ENCODE measurements at regions not wholly inside any gene's neighbourhood (a gene's known extent, or its start where the extent isn't known, plus 50 kb on each side); places are given as distances from the start of the nearest gene placed in this dataset.

DNA sequence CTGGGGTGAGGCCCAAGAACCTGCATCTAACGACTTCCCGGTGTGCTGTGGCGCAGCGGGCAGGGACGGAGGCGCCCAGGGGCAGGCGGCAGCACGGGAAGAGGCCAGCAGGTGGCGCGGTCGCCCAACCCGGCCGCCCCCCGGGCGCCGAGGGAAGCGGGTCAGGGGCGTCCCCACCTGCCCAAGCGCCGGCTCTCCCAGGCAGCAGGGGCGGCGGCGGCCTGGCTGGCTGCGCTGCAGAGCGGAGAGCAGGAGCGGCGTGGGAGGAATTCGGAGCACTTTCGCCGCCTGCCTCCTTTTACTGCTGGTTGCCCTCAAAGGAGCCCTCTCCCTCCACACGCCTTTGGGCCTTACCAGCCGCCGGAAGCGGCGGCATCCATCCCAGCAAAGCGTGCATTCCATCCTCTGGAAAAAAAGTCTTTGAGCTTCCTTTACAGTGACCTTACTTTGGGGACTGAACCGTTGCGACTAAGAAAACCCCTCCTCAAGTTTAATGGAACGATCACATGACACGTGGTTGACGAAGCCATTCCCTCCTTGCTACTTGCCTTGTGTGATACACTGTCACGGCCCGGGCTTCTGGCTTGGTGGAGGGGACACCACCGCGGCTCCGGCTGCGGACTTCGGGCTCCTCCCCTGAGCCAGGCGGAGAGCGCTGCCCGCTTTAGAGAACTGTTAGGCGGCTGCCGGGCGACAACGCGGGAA is 106.8 kb upstream of the CLMP start:
- no peak for DNase-seq

DNA sequence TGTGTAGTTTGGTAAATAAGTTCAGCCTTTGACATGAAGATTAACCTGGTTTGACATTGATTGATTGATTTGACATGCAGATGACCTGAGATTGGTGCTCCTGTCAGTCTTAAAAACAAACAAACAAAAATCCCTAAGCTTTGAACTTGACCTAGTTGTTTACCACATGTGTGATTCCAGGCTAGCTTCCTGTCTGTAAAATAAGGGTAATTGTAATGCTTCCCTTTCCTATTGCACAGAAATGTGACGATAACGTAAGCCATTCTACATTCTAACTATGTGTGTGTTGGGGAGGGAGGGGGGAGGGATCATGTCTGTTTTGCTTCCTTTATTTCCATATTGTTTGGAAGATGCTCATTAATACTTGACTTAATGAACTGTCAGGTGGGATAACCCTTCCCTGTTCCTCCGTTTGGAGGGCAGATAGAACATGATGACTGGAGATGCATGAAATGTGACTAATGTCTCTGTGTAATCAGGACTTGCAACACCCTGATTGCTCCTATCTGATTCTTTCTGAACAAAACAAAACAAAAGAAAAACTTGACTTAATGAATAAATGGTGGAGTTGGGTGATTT is 106.1 kb upstream of the CLMP start:
- DNase-seq = no peak

DNA sequence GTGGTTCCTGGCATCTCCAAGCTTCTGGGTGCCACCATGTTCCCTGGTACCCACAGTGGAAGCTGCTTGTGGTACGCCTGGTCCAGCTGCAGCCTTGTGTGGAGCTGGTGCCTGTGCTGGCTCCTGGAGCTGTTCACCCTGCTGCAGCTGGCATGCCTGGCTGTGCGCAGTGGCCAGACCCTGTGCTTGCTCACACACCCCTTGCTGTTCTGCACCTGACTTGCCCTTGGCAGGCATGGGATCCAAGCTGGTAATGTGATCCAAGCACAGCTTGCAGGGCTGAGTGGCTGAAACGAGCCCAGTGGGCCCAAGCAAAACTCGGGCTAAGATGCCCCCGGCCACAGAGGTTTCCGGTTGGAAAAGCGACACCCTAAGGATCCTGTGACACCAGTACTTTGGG is 104.7 kb upstream of the CLMP start:
- DNase-seq = no peak

DNA sequence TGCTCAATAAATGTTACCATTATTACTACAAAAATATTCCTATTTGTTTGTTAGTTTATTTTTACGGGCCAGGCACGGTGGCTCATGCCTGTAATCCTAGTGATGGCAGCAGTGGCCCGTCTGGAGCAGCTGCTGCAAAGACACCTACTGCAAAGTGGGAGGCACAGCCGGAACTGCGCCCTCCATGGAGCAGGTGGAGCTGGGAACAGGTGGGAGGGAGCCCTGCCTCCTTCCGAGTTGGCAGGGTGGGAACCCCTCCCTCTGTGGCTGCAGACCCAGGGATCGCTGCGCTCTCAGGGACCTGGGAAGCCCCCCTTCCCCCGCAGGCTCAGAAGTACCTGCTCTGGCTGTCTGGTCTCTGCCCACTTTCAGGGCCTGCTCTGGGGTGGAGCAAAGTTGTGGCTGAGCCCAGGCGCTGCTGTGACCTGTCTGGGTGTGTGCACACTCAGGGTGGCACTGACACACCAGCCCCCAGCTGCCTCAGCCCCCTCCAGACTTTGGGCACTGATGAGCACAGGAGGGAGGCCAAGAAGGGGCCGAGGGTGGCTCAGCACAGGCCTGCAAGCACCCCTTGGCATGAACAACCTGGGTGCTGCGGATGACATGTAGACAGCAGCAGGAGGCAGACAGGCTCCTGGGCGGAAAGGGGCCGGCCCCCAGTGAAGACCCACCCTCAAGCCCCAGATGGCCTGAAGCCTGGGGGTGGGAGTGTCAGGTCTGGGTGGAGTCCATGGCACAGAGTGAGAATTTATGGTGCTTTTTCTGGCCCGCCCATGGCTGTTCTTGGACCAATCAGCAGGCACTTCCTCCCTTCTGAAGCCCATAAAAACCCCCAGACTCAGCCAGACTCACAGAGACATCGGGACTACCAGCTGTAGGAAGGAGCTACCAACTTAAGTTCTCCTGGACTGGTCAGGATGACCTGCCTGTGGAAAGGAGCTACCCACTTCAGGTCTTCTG is 103.7 kb upstream of the CLMP start:
- no peak for DNase-seq

DNA sequence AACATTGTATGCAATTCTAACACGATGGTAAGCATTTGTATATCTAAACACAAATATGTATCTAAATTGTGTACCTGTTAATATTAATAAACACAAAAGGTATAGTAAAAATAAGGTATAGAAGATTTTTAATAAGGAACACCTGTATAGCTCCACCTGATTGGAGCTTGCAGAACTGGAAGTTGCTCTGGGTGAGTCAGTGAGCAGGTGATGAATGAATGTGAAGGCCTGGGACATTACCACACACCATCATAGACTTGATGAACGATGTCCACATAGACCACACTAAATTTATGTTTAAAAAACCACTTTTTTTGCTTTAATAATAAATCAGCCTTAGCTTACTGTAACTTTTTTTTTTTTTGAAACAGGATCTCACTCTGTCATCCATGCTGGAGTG is 97.6 kb upstream of the CLMP start:
- no peak for DNase-seq

DNA sequence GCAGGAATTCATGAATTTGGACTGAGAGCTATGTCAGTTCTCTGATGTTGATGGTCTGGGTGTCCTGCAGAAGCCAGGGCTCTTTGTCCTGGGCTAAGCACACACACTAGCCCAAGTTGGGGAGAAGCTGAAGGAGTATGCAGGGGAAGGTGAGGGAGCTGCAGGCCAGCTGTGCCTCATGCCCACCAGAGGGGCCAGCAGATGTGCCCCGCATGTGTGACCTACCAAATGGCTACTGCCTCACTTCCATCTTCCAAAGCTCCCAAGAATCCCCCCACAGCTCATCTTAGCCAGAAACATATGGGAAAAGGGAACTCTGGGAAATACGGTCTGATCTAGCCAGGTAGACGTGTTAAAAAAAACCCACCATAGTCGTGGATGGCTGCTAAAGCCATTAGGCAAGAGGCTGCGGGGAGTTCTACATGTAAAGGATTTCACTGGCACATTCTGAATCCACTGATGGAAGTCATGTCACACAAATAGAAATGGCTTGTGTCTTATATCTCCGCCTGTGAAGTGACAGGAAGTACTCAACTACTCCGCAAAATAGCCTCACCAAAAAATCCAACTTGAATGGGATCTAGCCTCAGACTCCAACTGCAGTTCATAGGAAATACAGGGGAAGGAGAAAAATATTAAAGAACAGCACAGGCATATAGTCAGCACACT is 96.3 kb upstream of the CLMP start:
- no peak for DNase-seq

DNA sequence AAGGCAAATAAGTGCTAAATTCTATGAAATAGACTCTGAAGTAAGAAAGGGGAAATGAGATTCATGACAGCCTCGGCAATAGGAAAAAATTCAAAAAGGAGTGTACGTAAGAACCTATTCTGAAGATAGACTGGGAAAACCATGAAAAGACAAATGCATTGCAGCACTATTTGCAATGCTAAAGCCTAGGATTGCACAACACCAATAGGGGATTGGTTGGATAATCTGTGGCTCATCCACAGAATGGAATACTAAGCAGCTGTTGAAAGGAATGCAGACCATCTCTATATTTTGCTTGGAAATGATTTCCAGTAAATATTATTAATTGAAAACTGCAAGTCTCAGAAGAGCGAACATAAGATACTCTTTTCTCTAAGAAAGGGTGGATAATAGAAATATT is 91.7 kb upstream of the CLMP start:
- no peak for DNase-seq

DNA sequence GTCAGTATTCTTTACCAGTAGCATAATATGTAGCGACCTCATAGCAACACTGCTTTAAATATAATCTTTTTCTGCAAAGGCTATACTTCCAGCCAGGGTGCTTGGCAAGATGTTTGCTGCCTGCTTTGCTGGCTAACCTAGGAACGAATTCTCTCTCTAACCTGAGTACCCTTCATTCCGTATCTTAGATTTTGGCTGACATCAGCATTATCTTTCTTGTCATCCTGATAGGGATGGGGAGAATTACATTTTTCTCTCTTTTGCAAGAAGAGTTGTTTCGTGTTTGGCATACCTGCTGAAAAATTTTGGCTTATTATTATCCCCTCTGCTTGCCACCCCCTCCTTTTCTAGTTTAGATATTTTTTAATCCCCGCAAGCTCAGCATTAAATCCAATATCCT is 91.2 kb upstream of the CLMP start:
- DNase-seq = no peak

DNA sequence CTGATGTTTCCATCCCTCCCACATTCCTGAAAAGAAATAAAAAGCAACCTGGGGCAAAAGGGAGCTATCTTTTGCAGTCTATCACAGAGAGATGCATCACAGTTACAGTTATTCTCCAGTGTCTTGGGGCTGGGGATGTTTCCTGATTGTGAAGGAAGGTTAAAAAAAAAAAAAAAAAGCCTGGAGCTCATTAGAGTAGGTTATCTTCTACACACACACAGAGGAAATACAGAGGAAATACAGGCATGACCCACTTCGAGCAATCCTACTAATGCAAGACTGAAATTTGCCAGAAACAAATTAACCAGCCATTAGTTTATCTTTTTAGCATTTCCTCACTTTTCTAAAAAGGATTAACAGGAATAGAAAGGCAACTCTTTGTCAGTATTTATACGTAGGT is 89.4 kb upstream of the CLMP start:
- no peak for DNase-seq

DNA sequence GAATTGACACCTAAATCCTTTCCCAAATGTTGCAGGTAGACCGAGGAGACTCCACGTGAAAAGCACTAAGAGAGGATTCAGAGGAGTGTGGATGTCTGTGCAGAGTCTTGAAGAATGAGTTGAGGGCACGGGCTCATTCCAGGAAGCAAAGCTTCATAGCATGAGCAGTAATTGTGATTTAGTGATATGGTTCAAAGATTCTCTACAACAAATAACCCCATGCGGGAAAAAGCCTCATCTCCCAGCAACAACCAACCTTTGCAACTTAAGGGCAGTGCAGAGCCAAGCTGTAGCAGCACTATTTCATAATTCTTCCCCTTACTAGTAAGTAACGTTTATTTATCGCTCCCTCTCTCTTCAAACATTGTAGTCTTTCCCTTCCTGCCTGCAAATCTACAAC is 87.5 kb upstream of the CLMP start:
- DNase-seq = no peak

DNA sequence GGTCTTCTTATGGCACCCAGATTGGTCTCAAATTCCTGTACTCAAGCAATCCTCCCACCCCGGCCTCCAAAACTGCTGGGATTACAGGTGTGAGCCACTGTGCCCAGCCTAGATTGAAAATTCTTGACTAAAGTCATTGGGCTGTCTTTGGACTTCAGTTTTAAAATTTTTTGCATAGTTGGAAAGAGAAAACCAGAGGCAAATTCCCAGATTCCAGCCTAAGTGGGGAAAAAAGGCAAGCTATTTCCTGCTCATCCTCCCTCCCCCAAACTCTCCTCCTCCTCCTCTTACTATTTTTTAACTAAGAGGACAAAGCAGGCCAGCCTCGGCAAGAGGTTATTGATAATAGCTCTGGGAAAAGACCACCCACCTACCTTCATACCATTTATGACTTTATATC is 78.6 kb upstream of the CLMP start:
- DNase-seq = no peak

DNA sequence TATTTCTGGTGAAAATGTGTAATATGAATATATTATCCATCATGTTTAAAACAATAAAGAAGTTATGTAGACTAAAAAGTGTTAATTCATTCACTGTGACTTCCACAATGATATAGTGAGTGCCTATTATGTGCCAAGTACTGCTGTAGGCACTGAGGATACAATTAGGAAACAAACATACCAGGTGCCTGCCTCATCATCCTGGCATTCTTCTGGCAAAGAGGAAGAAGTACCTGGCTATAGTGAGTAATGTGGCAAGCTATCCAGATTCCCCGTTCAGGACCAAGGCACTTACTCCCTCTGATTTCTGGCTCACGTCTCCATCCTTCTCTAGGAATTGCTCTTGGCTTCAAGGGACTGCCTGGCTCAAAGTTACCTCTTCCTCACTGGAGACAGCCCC is 77.5 kb upstream of the CLMP start:
- no peak for DNase-seq

DNA sequence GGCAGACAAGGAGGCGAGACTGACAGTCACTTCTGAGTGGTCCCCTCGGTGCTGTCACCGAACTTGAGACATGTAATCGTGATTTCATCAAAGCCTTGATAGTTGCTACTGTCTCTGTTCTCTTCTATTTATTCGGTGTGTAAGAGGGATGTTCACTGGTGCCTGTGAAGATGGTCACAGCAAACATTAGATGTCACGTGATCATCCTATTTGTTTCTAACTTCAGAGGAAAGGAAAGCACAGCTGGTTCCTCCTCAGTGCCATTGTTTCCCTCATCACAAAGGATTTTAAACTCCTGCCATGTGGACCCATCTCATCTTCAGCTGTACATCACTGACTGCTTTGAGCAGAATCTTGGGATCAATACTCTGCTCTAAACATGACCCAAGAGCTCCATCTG is 73.1 kb upstream of the CLMP start:
- DNase-seq = no peak

DNA sequence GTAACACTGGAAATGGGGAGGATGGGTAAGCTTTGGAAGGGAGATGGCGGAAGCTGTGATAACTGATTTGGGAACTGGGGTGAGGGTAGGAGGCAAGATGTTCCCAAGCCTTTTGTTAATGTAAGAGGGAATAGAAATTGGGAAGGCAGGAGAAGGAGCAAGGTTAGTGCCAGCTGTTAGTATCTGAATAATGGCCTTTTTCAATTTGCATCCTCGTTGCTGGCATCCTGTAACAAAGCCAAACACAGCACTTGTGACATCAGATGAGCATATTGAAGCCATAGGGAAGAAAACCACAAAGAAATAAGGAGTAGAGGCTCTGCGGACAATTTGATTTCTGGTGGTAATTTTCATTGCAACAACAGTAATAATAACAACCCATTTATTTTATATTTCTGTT is 70.9 kb upstream of the CLMP start:
- no peak for DNase-seq

DNA sequence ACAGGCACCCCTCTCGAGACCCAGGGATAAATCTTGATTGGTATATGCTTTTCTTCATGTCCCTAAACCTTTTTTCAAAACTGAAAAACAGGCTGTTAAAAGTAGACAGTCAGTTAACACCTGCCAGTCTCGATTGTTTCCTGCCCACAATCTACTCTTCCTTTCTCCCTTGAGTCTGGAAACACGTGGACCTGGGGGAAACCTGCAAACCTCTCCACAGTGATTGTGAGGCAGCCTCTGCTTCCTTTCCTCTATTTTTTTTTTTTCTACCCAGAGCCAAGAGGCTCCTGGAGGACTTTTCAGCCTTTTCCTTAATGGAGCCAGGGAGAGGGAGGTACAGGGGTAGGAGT is 69.4 kb upstream of the CLMP start:
- no peak for DNase-seq

DNA sequence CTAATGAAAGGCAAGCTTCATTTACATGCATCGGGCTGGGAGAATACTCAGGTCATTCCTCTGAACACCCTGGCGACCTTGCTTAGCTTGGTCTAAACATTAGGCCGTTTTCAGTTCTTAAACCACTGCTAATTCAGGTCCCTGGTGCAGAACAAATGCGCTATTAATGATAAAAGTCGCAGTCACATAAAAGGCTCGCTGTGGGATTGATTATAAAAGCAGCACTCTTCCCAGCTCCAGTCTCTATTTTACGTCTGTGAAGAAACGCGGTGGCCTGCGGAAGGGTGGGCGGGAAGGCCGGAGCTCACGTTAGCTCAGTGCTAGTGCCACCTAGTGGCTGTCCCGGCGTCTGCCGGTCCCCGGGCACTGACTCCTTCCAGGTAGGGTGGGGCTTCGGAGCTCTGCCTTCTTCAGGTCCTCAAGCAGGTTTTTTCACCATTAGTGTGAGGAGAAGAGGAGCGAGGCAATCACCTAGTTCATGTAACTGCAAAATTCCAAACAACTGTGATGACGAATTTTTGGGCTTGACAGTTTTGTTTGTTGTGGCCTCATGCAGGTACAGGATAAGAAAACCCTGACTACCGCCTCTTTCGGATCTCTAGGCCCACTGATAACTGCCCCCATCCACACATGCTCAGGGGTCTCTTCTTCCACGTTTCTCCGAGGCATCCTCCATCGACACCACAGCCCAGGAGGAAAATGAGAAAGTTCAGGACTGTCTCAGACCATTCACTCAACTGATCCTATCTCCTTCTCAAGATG is 66.5 kb upstream of the CLMP start:
- DNase-seq = peak in 1 of 2 experiments; percentile 66

DNA sequence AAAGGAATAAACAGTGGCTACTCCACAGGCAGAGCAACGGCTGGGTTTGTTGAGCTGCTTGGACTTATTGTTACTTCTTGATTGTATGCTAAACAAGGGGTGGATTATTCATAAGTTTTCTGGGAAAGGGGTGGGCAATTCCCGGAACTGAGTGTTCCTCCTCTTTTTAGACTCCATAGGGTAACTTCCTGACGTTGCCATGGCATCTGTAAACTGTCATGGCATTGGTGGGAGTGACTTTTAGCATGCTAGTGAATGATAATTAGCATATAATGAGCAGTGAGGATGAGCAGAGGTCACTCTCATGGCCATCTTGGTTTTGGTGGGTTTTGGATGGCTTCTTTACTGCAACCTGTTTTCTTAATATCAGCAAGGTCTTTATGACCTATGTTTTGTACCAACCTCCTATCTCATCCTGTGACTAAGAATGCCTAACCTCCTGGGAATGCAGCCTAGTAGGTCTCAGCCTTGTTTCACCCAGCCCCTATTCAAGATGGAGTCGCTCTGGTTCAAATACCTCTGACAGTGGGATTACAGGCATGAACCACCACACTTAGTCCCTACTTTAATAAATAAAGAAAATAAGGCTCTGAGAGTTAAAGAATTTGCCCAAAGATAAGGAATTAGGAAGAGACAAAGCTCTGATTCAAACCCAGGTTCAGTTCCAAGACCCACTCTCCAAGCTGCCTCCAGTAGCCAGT is 65.6 kb upstream of the CLMP start:
- no peak for DNase-seq

DNA sequence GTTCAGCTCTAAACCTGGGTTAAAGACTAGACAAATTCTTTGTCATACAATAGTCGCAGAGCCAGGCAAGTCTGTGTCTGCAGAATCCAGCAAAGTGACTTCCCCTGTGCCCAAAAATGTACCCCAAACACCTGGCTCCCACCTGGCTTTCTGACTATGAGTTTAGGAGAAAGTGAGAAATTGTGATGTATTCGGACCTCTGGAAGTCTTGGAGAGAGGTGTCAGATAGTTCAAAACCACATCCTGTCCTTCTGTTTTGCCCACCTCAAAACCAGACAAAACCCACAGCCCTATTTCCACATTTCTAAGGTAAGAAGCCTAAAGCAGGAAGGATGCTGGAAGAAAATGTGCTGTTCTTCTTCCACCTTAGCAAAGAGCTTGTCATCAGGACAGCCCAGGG is 63.8 kb upstream of the CLMP start:
- no peak for DNase-seq

DNA sequence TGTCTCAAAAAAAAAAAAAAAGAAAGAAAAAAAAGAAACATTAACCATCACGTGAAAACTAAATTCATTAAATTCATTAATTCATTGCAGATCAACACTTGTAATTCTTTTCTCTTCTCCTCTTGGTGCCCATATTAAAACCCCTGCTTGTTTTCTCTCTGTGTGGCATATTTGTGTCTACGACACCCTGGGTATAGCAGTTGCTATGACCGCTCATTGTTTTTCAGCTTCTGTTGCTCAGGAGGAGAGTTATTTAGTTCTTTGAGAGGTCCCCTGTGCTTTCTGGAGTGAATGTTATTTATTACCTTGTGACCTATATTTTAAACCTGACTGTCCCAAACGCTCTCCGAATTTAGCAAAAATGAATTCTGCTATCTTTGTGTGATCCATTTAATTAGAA is 62.3 kb upstream of the CLMP start:
- no peak for DNase-seq

DNA sequence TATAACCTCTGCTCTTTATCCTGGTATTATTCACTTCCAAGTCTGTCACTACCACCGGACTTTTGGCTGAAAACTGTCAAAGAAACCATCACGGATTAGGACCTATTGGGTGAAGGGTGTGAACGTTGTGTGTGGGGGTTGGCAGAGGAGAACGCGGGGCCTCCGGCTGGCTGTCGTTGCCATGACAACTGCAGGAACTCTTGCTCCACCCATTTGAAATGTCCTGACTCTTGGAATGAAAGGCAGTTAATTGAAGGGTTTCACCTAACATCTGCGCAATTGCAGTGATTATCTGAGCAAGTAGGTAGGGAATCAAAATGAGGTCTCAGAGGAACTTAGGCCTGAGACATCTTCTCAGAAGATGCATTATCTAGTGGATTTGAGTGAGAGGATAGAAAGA is 60.9 kb upstream of the CLMP start:
- DNase-seq = no peak

DNA sequence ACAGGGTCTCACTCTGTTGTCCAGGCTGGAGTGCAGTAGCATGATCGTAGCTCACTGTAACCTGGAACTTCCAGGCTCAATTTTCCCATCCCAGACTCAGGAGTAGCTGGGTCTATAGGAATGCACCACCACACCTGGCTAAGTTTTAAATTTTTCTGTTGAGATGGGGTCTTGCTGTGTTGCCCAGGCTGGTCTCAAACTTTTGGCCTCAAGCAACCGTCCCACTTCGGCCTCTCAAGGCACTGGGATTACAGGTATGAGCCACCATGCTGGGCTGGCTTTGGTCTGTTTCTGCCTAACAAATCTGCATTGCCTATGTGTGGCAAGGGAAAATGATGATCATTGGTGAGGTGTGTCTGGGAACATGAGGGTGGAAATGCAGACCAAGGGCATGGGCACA is 59.3 kb upstream of the CLMP start:
- no peak for DNase-seq

DNA sequence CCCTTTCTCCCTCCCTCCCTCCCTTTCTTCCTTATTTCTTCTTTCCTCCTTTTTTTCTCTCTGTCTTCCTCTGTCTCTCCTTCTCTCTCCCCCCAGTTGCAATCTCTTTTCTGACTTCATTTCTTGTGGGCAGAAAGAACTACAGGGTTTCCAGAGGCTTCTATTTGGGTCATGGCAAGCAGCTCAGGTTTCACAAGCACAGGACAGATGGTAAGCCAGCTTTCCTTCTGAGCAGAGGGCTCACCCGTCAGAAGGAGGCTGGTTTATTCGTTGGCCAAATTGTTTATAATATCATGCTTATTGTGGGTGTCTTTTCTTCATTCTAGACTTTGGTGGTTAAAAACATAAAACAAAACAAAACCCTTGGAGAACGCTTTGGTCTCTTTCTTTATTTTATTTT is 58.9 kb upstream of the CLMP start:
- DNase-seq = no peak

Measured in SW 1271 (cell line).